ENCODE measurements at regions not wholly inside any gene's neighbourhood (a gene's known extent, or its start where the extent isn't known, plus 50 kb on each side); places are given as distances from the start of the nearest gene placed in this dataset.

GRCh38 chr3:164235289-164236028 is 842.8 kb downstream of the SI start:
- DNase-seq (ENCODE audit: low read depth in 2 of 2) = no peak

GRCh38 chr3:164233951-164234350 is 844.3 kb downstream of the SI start:
- no peak for DNase-seq (ENCODE audit: low read depth in 2 of 2)

- DNase-seq (ENCODE audit: low read depth in 2 of 2) = no peak
These were observed 846.6 kb downstream of the SI start for GRCh38 chr3:164231718-164232117.

GRCh38 chr3:164230385-164231094 is 847.8 kb downstream of the SI start:
- DNase-seq (ENCODE audit: low read depth in 2 of 2) = no peak

- DNase-seq (ENCODE audit: low read depth in 2 of 2) = no peak
These were observed 854.2 kb downstream of the SI start for GRCh38 chr3:164224126-164224525.

GRCh38 chr3:164222197-164222596 is 856.1 kb downstream of the SI start:
- DNase-seq (ENCODE audit: low read depth in 2 of 2) = no peak

GRCh38 chr3:164221297-164221696 is 857.0 kb downstream of the SI start:
- DNase-seq (ENCODE audit: low read depth in 2 of 2) = no peak

- DNase-seq (ENCODE audit: low read depth in 2 of 2) = no peak
These were observed 868.9 kb downstream of the SI start for GRCh38 chr3:164209363-164209762.

GRCh38 chr3:164208821-164209220 is 869.5 kb downstream of the SI start:
- DNase-seq (ENCODE audit: low read depth in 2 of 2) = no peak

- DNase-seq (ENCODE audit: low read depth in 2 of 2) = no peak
These were observed 870.2 kb downstream of the SI start for GRCh38 chr3:164208048-164208447.

GRCh38 chr3:164200053-164200823 is 878.1 kb downstream of the SI start:
- no peak for DNase-seq (ENCODE audit: low read depth in 2 of 2)

GRCh38 chr3:164196477-164196876 is 881.8 kb downstream of the SI start:
- no peak for DNase-seq (ENCODE audit: low read depth in 2 of 2)

GRCh38 chr3:164194842-164195241 is 883.5 kb downstream of the SI start:
- DNase-seq (ENCODE audit: low read depth in 2 of 2) = no peak

GRCh38 chr3:164192974-164193373 is 885.3 kb downstream of the SI start:
- no peak for DNase-seq (ENCODE audit: low read depth in 2 of 2)

GRCh38 chr3:164190566-164190965 is 887.7 kb downstream of the SI start:
- no peak for DNase-seq (ENCODE audit: low read depth in 2 of 2)

GRCh38 chr3:164186095-164186494 is 892.2 kb downstream of the SI start:
- DNase-seq (ENCODE audit: low read depth in 2 of 2) = no peak

GRCh38 chr3:164179110-164179774 is 899.1 kb downstream of the SI start:
- no peak for DNase-seq (ENCODE audit: low read depth in 2 of 2)

GRCh38 chr3:164174059-164174458 is 904.2 kb downstream of the SI start:
- DNase-seq (ENCODE audit: low read depth in 2 of 2) = no peak

- no peak for DNase-seq (ENCODE audit: low read depth in 2 of 2)
These were observed 922.9 kb downstream of the SI start for GRCh38 chr3:164155400-164155799.

GRCh38 chr3:164144824-164145223 is 933.5 kb downstream of the SI start:
- no peak for DNase-seq (ENCODE audit: low read depth in 2 of 2)

GRCh38 chr3:164132878-164133277 is 945.4 kb downstream of the SI start:
- DNase-seq (ENCODE audit: low read depth in 2 of 2) = no peak

Measured in stimulated activated CD4-positive, alpha-beta T cell treated with anti-CD3 and anti-CD28 coated beads, Interleukin-1b, Interleukin-23, amount 100 ng/mL, for 4 hours (primary cell).